ENCODE measurements at regions not wholly inside any gene's neighbourhood (a gene's known extent, or its start where the extent isn't known, plus 50 kb on each side); places are given as distances from the start of the nearest gene placed in this dataset.
A peak's percentile ranks its signal among the peaks of the same experiment; 100 is the strongest.

- Mint-ChIP-seq H3K9me3 (ENCODE audit: unreplicated experiment) (no peaks in the 10 kb centered on the region), H3K4me3 (ENCODE audit: unreplicated experiment) (no peak overlapping the region), H3K27me3 (ENCODE audit: unreplicated experiment) (peaks cover 2% of the 10 kb centered on the region), H3K36me3 (ENCODE audit: low read depth, unreplicated experiment) (peaks cover 10% of the 10 kb centered on the region), H3K27ac (ENCODE audit: unreplicated experiment) (no peak overlapping the region), H3K4me1 (ENCODE audit: unreplicated experiment) (no peaks in the 10 kb centered on the region)
- TF ChIP-seq, protein P1, sequence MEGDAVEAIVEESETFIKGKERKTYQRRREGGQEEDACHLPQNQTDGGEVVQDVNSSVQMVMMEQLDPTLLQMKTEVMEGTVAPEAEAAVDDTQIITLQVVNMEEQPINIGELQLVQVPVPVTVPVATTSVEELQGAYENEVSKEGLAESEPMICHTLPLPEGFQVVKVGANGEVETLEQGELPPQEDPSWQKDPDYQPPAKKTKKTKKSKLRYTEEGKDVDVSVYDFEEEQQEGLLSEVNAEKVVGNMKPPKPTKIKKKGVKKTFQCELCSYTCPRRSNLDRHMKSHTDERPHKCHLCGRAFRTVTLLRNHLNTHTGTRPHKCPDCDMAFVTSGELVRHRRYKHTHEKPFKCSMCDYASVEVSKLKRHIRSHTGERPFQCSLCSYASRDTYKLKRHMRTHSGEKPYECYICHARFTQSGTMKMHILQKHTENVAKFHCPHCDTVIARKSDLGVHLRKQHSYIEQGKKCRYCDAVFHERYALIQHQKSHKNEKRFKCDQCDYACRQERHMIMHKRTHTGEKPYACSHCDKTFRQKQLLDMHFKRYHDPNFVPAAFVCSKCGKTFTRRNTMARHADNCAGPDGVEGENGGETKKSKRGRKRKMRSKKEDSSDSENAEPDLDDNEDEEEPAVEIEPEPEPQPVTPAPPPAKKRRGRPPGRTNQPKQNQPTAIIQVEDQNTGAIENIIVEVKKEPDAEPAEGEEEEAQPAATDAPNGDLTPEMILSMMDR (IDR thresholded peaks at IDR 0.05; ENCODE audit: unreplicated experiment): no peak
- DNase-seq (ENCODE audit: low spot score): no peak
Observed at GRCh38 chr4:42271096-42271495, 118.6 kb upstream of the BEND4 start.

GRCh38 chr4:42277291-42277690, 120.0 kb upstream of the SHISA3 start:
- no peak overlapping the region for H3K27ac Mint-ChIP-seq (ENCODE audit: unreplicated experiment)
- H3K9me3 Mint-ChIP-seq (ENCODE audit: unreplicated experiment): no peaks in the 10 kb centered on the region
- no peaks in the 10 kb centered on the region for H3K27me3 Mint-ChIP-seq (ENCODE audit: unreplicated experiment)
- H3K4me1 Mint-ChIP-seq (ENCODE audit: unreplicated experiment): no peaks in the 10 kb centered on the region
- no peak for DNase-seq (ENCODE audit: low spot score)
- no peak overlapping the region for H3K4me3 Mint-ChIP-seq (ENCODE audit: unreplicated experiment)
- H3K36me3 Mint-ChIP-seq (ENCODE audit: low read depth, unreplicated experiment): no peaks in the 10 kb centered on the region
- TF ChIP-seq, protein P1 (IDR thresholded peaks at IDR 0.05; ENCODE audit: unreplicated experiment): no peak

DNA sequence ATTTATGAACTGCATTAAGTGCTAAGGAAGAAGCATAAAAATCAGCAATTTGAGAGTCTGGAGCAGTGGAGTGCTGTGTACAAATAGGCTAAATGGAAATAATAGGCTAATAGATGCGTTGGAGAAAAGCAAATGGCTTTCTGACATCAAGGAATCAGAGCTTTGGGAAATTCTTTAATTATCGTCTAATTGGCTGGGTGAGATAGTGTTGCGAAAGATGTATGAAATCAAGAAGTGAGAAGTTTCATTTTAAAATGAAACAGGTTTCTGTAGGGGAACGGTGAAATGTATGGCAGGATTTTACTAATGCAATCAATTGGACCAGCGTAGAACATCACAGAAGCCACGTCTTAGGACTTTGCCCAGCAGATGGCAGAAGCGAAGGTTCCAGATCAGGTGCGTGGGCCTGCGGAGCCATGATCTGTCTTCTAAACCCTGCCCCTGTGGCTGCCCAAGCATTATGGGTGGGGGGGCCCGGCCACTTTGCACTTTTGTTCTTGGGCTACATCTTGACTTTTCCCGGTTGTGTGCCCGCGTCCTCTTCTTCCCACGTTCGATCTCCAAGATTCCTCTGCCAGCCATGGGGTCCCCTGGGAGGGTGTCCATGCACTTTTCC, 118.5 kb upstream of the SHISA3 start:
- no peaks in the 10 kb centered on the region for H3K4me1 Mint-ChIP-seq (ENCODE audit: unreplicated experiment)
- DNase-seq (ENCODE audit: low spot score): no peak
- H3K9me3 Mint-ChIP-seq (ENCODE audit: unreplicated experiment): no peaks in the 10 kb centered on the region
- H3K27ac Mint-ChIP-seq (ENCODE audit: unreplicated experiment): no peak overlapping the region
- H3K27me3 Mint-ChIP-seq (ENCODE audit: unreplicated experiment): no peaks in the 10 kb centered on the region
- no peak overlapping the region for H3K4me3 Mint-ChIP-seq (ENCODE audit: unreplicated experiment)
- TF ChIP-seq, protein P1 (IDR thresholded peaks at IDR 0.05; ENCODE audit: unreplicated experiment): no peak
- H3K36me3 Mint-ChIP-seq (ENCODE audit: low read depth, unreplicated experiment): no peaks in the 10 kb centered on the region

GRCh38 chr4:42280327-42281095, 116.8 kb upstream of the SHISA3 start:
- no peaks in the 10 kb centered on the region for H3K4me1 Mint-ChIP-seq (ENCODE audit: unreplicated experiment)
- H3K27ac Mint-ChIP-seq (ENCODE audit: unreplicated experiment): no peak overlapping the region
- TF ChIP-seq, protein P1 (IDR thresholded peaks at IDR 0.05; ENCODE audit: unreplicated experiment): peak; percentile 88
- H3K4me3 Mint-ChIP-seq (ENCODE audit: unreplicated experiment): no peak overlapping the region
- peaks cover under 1% of the 10 kb centered on the region for H3K27me3 Mint-ChIP-seq (ENCODE audit: unreplicated experiment)
- H3K36me3 Mint-ChIP-seq (ENCODE audit: low read depth, unreplicated experiment): no peaks in the 10 kb centered on the region
- DNase-seq (ENCODE audit: low spot score): peak; percentile 30
- H3K9me3 Mint-ChIP-seq (ENCODE audit: unreplicated experiment): no peaks in the 10 kb centered on the region
